Embryonic facial prominence (tissue), 1 donor: ENCODE measurements at regions not wholly inside any gene's neighbourhood (a gene's known extent, or its start where the extent isn't known, plus 50 kb on each side); places are given as distances from the start of the nearest gene placed in this dataset.
"Not testable (repeated sequence)": the region's sequence is repeated elsewhere in the genome, so short reads cannot be mapped to it uniquely, and the experiment has no call there.

Source experiments
- DNase-seq: peaks from one replicate; pipeline ENCODE4 v3.0.0-alpha.2; 2016; ENCODE audit errors: extremely low spot score

DNA sequence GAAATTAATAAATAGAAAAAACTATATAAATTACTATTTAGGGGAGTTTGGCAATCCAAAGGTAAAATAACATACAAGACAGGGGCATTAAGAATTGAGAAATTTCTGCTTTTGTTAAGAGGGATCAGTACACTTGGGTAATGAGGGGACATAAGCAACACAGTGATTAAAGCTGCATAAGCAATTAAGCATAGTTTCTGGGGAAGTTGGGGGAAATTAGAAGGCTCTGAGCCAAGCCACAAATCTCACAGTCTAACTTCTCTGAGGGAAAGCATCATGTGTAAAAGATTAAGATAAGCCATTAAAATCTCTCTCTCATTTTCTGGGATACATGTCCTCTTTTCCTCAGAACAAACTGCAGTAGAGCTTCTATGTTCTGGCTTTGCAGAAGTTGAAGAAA, 533.9 kb upstream of the LRFN5 start:
- no peak for DNase-seq

DNA sequence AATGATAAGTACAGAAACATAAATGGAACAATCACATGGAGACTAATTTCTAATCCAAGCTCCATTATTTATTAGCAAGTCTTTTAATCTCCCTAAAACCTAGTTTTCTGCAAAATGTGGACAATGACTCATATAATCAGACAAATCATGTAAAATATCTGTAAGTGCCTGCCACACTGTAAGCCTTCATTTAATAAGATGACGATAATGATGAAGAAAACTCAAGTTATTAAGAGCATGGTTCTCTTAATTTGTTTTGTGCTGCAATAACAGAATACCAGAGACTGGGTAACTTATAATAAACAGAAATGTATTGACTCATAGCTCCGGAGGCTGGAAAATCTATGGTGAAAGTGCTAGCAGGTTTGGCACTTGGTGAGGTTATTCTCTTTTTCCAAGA, 535.3 kb upstream of the LRFN5 start:
- no peak for DNase-seq

- no peak for DNase-seq
Measured at GRCh38 chr14:41062826-41063225, 543.9 kb upstream of the LRFN5 start.

DNA sequence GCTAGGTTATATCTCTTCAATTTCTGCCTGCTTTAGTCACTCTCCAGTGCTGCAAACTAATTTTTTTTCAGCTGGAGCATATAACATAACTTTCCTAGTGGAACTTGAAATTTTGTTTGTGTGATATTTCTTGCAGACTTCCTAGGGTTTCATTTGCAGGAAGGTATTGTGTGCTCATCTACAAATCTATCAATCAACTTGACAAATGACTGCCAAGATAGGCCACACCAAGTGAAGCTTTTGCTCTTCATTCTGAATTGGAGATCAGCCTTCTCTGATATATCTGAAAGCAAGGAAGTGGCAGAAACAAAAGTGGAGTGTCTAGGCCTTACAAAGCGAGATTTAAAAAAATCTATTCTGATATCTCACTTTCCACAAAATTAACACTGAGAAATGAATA, 551.1 kb upstream of the LRFN5 start:
- DNase-seq: no peak

DNA sequence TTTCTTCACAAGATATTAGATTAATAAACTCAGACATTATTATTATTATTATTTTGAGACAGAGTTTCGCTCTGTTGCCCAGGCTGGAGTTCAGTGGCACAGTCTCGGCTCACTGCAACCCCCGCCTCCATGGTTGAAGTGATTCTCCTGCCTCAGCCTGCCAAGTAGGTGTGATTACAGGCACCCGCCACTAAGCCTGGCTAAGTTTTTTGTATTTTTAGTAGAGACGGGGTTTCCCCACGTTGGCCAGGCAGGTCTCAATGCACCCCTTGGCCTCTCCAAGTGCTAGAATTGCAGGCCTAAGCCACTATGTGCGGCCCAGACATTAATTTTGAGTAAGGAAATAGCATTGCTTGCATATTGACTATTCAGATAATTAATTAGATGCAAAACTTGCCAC, 554.9 kb upstream of the LRFN5 start:
- DNase-seq: no peak

DNA sequence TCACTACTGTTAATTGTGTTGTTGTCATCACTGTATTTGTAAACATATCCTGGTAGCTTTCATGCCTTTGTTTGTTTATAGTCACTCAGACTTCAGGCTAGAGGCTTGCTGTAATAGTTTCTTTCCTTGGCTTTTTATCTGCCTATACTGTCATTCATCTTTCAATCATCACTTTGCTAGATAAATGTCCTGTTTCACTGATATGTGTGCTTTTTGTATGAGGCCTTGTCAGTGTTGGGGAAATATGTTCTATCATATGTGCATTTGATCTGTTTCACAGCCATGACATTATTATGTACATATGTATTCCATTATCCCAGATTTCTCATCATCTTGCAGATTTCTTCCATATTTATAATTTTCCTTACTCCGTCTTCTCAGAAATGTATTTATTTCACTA, 558.9 kb upstream of the LRFN5 start:
- no peak for DNase-seq

DNA sequence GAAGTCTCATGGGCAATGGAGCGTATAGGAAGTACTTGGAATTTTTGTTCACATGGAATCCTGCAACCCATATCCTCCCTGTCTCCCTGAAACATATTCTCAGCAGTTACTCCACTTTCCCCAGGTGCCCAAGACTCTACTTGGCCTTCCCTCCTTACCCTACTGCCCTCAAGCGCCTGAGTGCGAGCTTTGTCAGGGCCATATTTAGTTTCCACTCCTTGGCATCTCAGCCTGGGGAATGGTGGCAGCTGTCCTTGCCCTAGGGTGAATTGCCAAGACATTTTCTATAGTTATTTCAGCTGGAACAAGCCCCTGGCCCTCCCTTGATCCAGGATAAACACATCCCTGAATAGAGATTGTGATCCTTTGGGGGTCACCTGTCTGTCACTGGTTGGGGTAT, 569.3 kb upstream of the LRFN5 start:
- no peak for DNase-seq

GRCh38 chr14:41034969-41035368, 571.7 kb upstream of the LRFN5 start:
- no peak for DNase-seq

GRCh38 chr14:41022932-41023331, 583.7 kb upstream of the LRFN5 start:
- no peak for DNase-seq

DNA sequence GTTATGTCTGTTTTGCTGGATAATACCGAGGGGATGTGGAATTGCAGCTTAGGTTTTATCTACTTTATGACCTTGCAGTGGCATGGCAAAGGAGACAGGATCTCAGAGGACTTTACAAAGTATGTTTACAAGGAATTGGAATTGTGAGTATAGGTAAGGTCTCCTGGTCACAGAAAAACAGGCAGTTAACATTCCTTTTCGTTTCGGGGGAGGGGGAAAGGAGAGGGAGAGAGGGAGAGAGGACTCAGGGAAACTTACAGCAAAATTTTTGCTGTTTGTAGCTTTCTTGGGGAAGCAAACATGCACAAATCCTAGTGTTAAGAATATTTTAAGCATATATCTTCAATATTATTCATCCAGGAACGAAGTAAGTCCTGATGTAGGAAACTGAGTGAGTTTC, 590.5 kb upstream of the LRFN5 start:
- DNase-seq: no peak

- no peak for DNase-seq
Measured at GRCh38 chr14:41000350-41000749, 606.3 kb upstream of the LRFN5 start.

GRCh38 chr14:40989260-40989659, 617.4 kb upstream of the LRFN5 start:
- no peak for DNase-seq

GRCh38 chr14:40987481-40987880, 619.2 kb upstream of the LRFN5 start:
- no peak for DNase-seq

- no peak for DNase-seq
Measured at GRCh38 chr14:40986655-40987054, 620.0 kb upstream of the LRFN5 start.

- DNase-seq: no peak
Measured at GRCh38 chr14:40985584-40985983, 621.1 kb upstream of the LRFN5 start.

DNA sequence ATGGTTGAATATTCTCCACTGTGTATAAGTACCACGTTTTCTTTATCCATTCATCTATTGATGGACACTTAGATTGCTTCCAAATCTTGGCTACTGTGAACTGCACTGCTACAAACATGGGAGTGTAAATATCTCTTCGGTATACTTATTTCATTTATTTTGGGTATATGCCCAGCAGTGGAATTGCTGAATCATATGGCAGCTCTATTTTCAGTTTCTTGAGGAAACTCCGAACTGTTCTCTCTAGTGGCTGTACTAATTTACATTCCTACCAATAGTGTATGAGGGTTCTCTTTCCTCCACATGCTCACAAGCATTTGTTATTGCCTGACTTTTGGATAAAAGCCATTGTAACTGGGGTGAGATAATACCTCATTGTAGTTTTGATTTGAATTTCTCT, 623.1 kb upstream of the LRFN5 start:
- no peak for DNase-seq

- DNase-seq: no peak
Measured at GRCh38 chr14:40981247-40981646, 625.4 kb upstream of the LRFN5 start.

DNA sequence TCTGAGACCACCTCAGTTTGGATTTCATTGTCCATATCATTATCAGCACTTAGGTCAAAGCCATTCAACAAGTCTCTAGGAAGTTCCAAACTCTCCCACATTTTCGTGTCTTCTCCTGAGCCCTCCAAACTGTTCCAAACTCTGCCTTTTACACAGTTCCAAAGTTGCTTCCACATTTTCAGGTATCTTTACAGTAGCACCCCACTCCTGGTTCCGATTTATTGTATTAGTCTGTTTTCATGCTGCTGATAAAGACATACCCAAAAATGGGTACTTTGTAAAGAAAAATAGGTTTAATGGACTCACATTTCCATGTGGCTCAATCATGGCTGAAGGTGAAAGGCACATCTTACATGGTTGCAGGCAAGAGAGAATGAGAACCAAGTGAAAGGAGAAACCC, 646.4 kb upstream of the LRFN5 start:
- not testable (repeated sequence) for DNase-seq

DNA sequence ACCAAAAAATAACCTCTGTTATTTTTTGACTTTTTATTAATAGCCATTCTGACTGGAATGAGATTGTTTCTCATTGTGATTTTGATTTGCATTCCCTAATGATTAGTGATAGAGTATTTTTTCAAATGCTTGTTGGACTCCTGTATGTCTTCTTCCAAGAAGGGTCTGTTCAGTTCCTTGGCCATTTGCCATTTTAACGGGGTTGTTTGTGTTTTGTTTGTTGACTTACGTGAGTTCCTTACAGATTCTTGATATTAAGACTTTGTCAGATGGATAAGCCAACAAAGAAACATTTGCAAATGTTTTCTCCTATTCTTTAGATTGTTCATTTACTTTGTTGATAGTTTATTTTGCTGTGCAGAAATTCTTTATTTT, 651.6 kb upstream of the LRFN5 start:
- DNase-seq: no peak

GRCh38 chr14:40954448-40955130, 652.1 kb upstream of the LRFN5 start:
- DNase-seq: not testable (repeated sequence)

DNA sequence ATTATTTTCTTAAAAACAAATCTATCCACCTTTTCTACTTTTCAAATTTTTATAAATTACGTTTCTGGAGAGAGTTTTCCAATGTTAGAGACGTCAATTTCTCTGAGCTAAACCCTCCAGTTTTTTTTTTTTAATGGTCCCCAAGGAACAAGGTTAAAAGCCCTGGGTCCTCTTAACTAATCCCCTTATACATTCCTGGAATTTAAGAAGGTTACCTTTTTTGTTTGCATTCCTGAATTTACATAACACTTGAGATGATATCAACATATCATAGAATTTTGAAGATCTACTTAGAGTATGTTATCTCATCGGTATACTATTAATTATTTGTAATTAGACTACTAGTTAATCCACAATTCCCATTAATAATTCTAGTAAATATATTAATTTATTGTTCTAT, 662.2 kb upstream of the LRFN5 start:
- DNase-seq: no peak

- DNase-seq: no peak
Measured at GRCh38 chr14:40936861-40937260, 669.8 kb upstream of the LRFN5 start.

DNA sequence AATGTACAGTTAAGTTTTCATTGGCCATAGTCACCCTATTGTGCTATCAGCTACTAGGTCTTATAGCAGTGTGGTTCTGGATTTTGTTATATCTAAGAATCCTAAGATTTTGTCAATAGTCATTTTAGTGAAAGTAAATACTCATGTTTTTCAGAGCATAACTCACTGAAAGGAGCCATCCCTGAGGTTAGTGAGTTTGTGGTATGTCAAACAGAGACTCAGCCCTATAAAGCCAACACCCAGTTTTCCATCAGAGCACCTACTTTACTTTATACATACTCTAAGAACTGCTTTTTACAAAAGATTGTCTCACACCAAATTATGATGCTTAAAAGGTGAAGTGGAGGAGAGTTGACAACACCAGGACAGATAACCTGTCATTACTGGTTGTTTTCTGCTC, 686.3 kb upstream of the LRFN5 start:
- DNase-seq: no peak

DNA sequence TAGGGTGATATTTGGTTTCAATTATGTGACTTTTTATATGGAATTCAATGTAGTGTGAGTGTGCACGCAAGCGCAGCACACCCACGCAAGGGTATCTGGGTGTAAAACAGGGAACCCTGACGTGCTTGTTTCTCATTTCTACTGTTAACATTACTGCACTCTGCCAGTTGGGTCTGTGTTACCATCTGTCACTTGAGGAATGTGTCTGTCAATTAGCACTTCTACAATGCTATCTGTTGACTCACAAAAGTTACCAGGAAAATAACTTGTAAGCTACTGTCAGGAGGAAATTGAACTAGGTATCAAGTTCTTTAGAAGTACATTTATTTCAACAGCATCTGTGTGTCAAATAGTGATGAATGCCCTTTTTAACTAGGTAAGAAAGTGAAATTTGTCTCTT, 695.5 kb upstream of the LRFN5 start:
- no peak for DNase-seq
